ENCODE measurements at regions not wholly inside any gene's neighbourhood (a gene's known extent, or its start where the extent isn't known, plus 50 kb on each side); places are given as distances from the start of the nearest gene placed in this dataset. TPM values are rescaled to one million over a fixed set of nuclear protein-coding genes. Genes with fewer than 3 reads are reported as not detected.

GRCh38 chr3:11917051-11917450, 70.4 kb upstream of the TAMM41 start:
- DNase-seq: no peak

- DNase-seq: peak; percentile 32
These were observed 72.7 kb upstream of the TAMM41 start for GRCh38 chr3:11919390-11919789.

- DNase-seq: no peak
These were observed 77.8 kb upstream of the TAMM41 start for GRCh38 chr3:11924518-11924917.

GRCh38 chr3:11928381-11928780, 75.8 kb upstream of the SYN2 start:
- no peak for DNase-seq

- DNase-seq: no peak
These were observed 74.7 kb upstream of the SYN2 start for GRCh38 chr3:11929531-11929930.

- DNase-seq: no peak
These were observed 74.1 kb upstream of the SYN2 start for GRCh38 chr3:11930084-11930483.

- DNase-seq: no peak
These were observed 71.6 kb upstream of the SYN2 start for GRCh38 chr3:11932636-11933035.

GRCh38 chr3:11933529-11933928, 70.7 kb upstream of the SYN2 start:
- no peak for DNase-seq

- no peak for DNase-seq
These were observed 60.0 kb upstream of the SYN2 start for GRCh38 chr3:11944052-11944673.

- no peak for DNase-seq
These were observed 55.9 kb upstream of the SYN2 start for GRCh38 chr3:11948331-11948730.

- DNase-seq: no peak
These were observed 55.3 kb upstream of the SYN2 start for GRCh38 chr3:11948866-11949265.

- no peak for DNase-seq
These were observed 54.8 kb upstream of the SYN2 start for GRCh38 chr3:11949351-11949750.

- DNase-seq: no peak
These were observed 53.6 kb upstream of the SYN2 start for GRCh38 chr3:11950576-11950975.

- no peak for DNase-seq
These were observed 50.8 kb upstream of the SYN2 start for GRCh38 chr3:11953350-11953749.

- peak; percentile 5 for DNase-seq
These were observed 50.4 kb upstream of the SYN2 start for GRCh38 chr3:11953778-11954177.

- peak; percentile 76 for DNase-seq
These were observed 49.8 kb upstream of the SYN2 start for GRCh38 chr3:11954312-11954934.

Small RNA genes lying in the stretch of these regions (small RNA-seq; reads per million reads assigned to genes)
- not detected for gene RN7SL147P (ENCODE audit: low replicate concordance)

Measured in tongue (tissue), 2 donors.